ENCODE measurements at regions not wholly inside any gene's neighbourhood (a gene's known extent, or its start where the extent isn't known, plus 50 kb on each side); places are given as distances from the start of the nearest gene placed in this dataset.

- Histone ChIP-seq H4K20me1 (ENCODE audit: insufficient read depth) (no peaks in the 10 kb centered on the region), H3K4me1 (ENCODE audit: control insufficient read depth in 1 of 2, insufficient read depth in 2 of 2, low read length in 2 of 2) (no peaks in the 10 kb centered on the region), H3K27ac (ENCODE audit: low read depth, low read length) (no peak overlapping the region), H3K9ac (ENCODE audit: low read length) (no peak overlapping the region), H3K79me2 (ENCODE audit: insufficient read depth, low read length) (no peaks in the 10 kb centered on the region), H2AFZ (ENCODE audit: low read depth, low read length, poor library complexity, severe bottlenecking) (no peak overlapping the region), H3K4me3 (replicated peaks in 1 of 2; ENCODE audit: low read depth in 1 of 2, low read length in 2 of 2) (no peak overlapping the region), H3K36me3 (ENCODE audit: control insufficient read depth in 1 of 2, insufficient read depth in 2 of 2, low read length in 2 of 2) (no peaks in the 10 kb centered on the region), H3K9me3 (ENCODE audit: control insufficient read depth in 1 of 2, insufficient read depth in 1 of 2, low read depth in 1 of 2, low read length in 2 of 2) (no peaks in the 10 kb centered on the region), H3K4me2 (ENCODE audit: low read length) (no peak overlapping the region), H3K27me3 (ENCODE audit: insufficient read depth, low read length) (0 out of 2 replicates have a peak, but pooled peaks cover 10% of the 10 kb centered on the region), H3K9me2 (ENCODE audit: insufficient read depth) (no peaks in the 10 kb centered on the region)
- ATAC-seq (no peak), DNase-seq (ENCODE audit: low read depth, low spot score) (no peak)
- no TSS peak for BruUV-seq (replicated peaks)
- ChIA-PET CTCF (no interaction called here), POLR2A (no interaction called here), RAD21 (ENCODE audit: low non-redundant PET in 1 of 2, low total read pairs in 2 of 2, uncharacterized antibody in 2 of 2, unreplicated experiment in 2 of 2) (no interaction called here)
- TF ChIP-seq RAD21 (IDR thresholded peaks at IDR 0.05; ENCODE audit: low read depth) = no peak
- TF ChIP-seq CBX3 (IDR thresholded peaks at IDR 0.05; ENCODE audit: low read depth) = no peak
- no peak for TF ChIP-seq POLR2A (IDR thresholded peaks at IDR 0.05; ENCODE audit: borderline replicate concordance, extremely low read depth, insufficient read depth, insufficient read length)
- TF ChIP-seq SP1 (IDR thresholded peaks at IDR 0.05; ENCODE audit: low read depth) = no peak
- no peak for TF ChIP-seq CTCF (IDR thresholded peaks at IDR 0.05 in 2 of 3, conservative IDR thresholded peaks at IDR 0.05 in 1 of 3; ENCODE audit: borderline replicate concordance in 1 of 3, insufficient read depth in 1 of 3, low read depth in 2 of 3, low read length in 2 of 3)
- intact Hi-C loops (cut with micrococcal nuclease) = no loop called here
These were observed 99.7 kb upstream of the RFX8 start for GRCh38 chr2:101574622-101575021.

GRCh38 chr2:101571951-101572350, 97.0 kb upstream of the RFX8 start:
- ChIA-PET CTCF (no interaction called here), POLR2A (no interaction called here), RAD21 (ENCODE audit: low non-redundant PET in 1 of 2, low total read pairs in 2 of 2, uncharacterized antibody in 2 of 2, unreplicated experiment in 2 of 2) (no interaction called here)
- no peaks in the 10 kb centered on the region for H4K20me1 ChIP-seq (ENCODE audit: insufficient read depth)
- no peaks in the 10 kb centered on the region for H3K4me1 ChIP-seq (ENCODE audit: control insufficient read depth in 1 of 2, insufficient read depth in 2 of 2, low read length in 2 of 2)
- no peak overlapping the region for H3K27ac ChIP-seq (ENCODE audit: low read depth, low read length)
- H3K4me3 ChIP-seq (replicated peaks in 1 of 2; ENCODE audit: low read depth in 1 of 2, low read length in 2 of 2) = no peak overlapping the region
- no peak overlapping the region for H2AFZ ChIP-seq (ENCODE audit: low read depth, low read length, poor library complexity, severe bottlenecking)
- intact Hi-C loops (cut with micrococcal nuclease) = no loop called here
- no peaks in the 10 kb centered on the region for H3K79me2 ChIP-seq (ENCODE audit: insufficient read depth, low read length)
- TF ChIP-seq JUND (IDR thresholded peaks at IDR 0.05) (no peak), SRF (IDR thresholded peaks at IDR 0.05; ENCODE audit: low read depth) (no peak), RAD21 (IDR thresholded peaks at IDR 0.05; ENCODE audit: low read depth) (no peak), CBX3 (IDR thresholded peaks at IDR 0.05; ENCODE audit: low read depth) (no peak), TCF7L2 (IDR thresholded peaks at IDR 0.05; ENCODE audit: borderline replicate concordance, extremely low read depth, insufficient read depth, insufficient read length) (no peak), CEBPB (IDR thresholded peaks at IDR 0.05; ENCODE audit: low read depth) (no peak), ELF1 (IDR thresholded peaks at IDR 0.05; ENCODE audit: borderline replicate concordance, low read depth) (no peak), SIN3A (IDR thresholded peaks at IDR 0.05; ENCODE audit: low read depth) (no peak), SP1 (IDR thresholded peaks at IDR 0.05; ENCODE audit: low read depth) (no peak), ATF3 (IDR thresholded peaks at IDR 0.05) (no peak), EGR1 (IDR thresholded peaks at IDR 0.05; ENCODE audit: low read depth) (no peak), ZNF274 (IDR thresholded peaks at IDR 0.05; ENCODE audit: low read depth, low read length) (no peak)
- H3K9me3 ChIP-seq (ENCODE audit: control insufficient read depth in 1 of 2, insufficient read depth in 1 of 2, low read depth in 1 of 2, low read length in 2 of 2) = no peaks in the 10 kb centered on the region
- H3K36me3 ChIP-seq (ENCODE audit: control insufficient read depth in 1 of 2, insufficient read depth in 2 of 2, low read length in 2 of 2) = no peaks in the 10 kb centered on the region
- H3K4me2 ChIP-seq (ENCODE audit: low read length) = no peak overlapping the region
- no peak overlapping the region for H3K9ac ChIP-seq (ENCODE audit: low read length)
- H3K9me2 ChIP-seq (ENCODE audit: insufficient read depth) = no peaks in the 10 kb centered on the region
- DNase-seq (ENCODE audit: low read depth, low spot score) = no peak
- no TSS peak for BruUV-seq (replicated peaks)
- 0 out of 2 replicates have a peak, but pooled peaks cover 4% of the 10 kb centered on the region for H3K27me3 ChIP-seq (ENCODE audit: insufficient read depth, low read length)
- no peak for ATAC-seq

All from HCT116 (cell line).